GM19328 (cell line): ENCODE measurements at regions not wholly inside any gene's neighbourhood (a gene's known extent, or its start where the extent isn't known, plus 50 kb on each side); places are given as distances from the start of the nearest gene placed in this dataset.
"Not testable (repeated sequence)": the region's sequence is repeated elsewhere in the genome, so short reads cannot be mapped to it uniquely, and the experiment has no call there.

Experiments used
- ATAC-seq: cut with Tn5 transposase; IDR thresholded peaks from one replicate; pipeline ENCODE4 v1.9.1; 2021; ENCODE audit warnings: mild to moderate bottlenecking, moderate library complexity; ENCODE audit not compliant: unreplicated experiment

- ATAC-seq, result no peak
Measured at GRCh38 chr5:121624035-121624434, 227.6 kb upstream of the FTMT start.

DNA sequence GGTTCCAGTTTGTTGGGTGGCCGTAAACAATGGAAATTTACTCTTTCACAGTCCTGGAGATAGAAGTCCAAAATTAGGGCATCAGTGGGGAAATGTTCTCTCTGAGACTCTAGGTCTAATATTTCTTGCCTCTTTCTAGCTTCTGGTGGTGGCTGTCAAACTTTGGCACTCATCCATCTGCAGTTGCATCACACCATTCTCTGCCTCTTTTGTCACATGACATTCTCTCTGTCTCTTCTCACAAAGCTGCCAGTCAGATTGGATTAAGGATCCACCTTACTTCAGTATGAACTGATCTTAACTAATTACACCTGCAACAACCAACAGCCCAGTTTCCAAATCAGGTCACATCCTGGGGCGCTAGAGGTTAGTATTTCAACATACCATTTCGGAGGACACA, 222.9 kb upstream of the FTMT start:
- ATAC-seq, result no peak

GRCh38 chr5:121630402-121630801, 221.3 kb upstream of the FTMT start:
- ATAC-seq, result no peak

GRCh38 chr5:121634946-121635345, 216.7 kb upstream of the FTMT start:
- ATAC-seq, result no peak

GRCh38 chr5:121638126-121638525, 213.6 kb upstream of the FTMT start:
- no peak for ATAC-seq

DNA sequence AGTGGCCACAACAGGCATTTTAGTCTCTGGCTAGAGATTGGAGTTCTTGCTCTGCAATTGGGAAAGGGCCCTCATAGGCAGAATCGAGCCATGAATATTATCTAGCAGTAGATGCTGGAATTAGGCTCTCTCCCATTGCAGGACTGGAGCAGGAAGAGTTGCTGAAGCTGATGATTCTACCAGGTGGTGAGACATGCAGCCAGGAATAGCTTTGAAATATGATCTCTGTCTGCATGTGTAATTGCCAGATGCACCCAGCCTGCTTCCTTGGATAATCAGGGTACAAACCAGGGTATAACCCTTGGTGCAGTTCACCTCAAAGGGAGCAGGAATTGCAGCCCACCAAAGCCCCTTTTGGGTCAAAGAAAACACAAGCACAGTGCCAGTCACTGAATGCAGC, 211.4 kb upstream of the FTMT start:
- no peak for ATAC-seq

DNA sequence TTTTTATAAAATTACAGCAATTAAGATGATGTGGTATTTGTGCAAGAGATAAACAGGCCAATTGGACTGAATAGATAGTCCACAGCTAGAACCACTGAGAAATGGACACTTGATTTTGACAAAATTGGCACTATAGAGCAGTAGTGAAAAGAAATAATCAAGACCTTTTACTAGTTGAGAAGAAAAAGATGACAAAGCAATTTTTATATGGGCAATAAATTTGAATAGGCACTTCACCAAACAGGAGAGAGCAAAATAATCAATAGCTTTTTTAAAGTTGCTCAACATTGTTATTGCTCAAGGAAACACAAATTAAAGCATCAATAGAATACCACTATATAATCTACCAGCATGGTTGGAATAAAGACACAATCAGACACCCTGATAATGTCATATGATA, 193.5 kb upstream of the FTMT start:
- ATAC-seq, result no peak

GRCh38 chr5:121660142-121660541, 191.5 kb upstream of the FTMT start:
- no peak for ATAC-seq

GRCh38 chr5:121665542-121665941, 186.1 kb upstream of the FTMT start:
- not testable (repeated sequence) for ATAC-seq

GRCh38 chr5:121667292-121667691, 184.4 kb upstream of the FTMT start:
- no peak for ATAC-seq

- no peak for ATAC-seq
Measured at GRCh38 chr5:121668635-121669034, 183.0 kb upstream of the FTMT start.

- ATAC-seq, result no peak
Measured at GRCh38 chr5:121671624-121672023, 180.1 kb upstream of the FTMT start.

GRCh38 chr5:121675924-121676323, 175.8 kb upstream of the FTMT start:
- ATAC-seq, result no peak

- ATAC-seq, result no peak
Measured at GRCh38 chr5:121681229-121681855, 170.3 kb upstream of the FTMT start.

GRCh38 chr5:121688126-121688525, 163.6 kb upstream of the FTMT start:
- no peak for ATAC-seq

DNA sequence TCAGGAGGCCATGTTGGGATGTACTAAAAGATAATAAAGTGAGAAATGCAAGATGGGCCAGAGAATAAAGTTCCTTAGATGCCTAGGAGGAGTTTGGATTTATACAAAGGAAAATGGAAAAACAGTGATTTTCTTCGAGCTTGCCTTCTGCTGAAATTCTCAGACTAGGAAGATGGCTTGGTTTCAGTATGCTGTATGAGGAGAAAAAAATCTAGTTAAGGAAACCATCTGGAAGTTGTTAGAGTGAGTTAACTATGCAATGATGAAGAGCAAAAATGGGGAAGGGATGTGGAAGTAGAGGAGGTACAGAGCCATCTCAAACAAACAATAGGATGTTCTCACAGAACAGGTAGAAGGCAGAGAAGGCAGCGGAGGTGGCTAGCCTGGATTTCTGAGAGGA, 162.9 kb upstream of the FTMT start:
- no peak for ATAC-seq

DNA sequence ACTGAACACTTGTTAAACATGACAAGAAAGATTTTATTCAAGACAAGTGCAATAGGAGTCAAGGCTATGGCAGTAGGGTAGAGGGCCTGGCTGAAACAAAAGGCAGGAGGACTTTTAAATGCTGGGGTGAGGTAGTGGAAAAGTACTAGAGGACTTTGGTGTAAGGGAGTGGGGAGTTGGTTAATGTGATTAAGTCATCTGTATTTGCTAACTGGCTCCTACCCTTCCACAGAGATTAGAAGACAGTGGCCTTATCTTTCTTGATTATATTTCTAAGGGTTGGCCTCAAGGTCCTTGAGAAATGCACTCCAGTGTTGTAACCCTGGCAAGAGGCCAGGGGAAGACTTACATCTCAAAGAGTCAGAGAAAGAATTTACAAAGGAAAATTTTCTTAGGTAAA, 160.2 kb upstream of the FTMT start:
- no peak for ATAC-seq

- ATAC-seq, result no peak
Measured at GRCh38 chr5:121692158-121692557, 159.5 kb upstream of the FTMT start.

- ATAC-seq, result no peak
Measured at GRCh38 chr5:121693864-121694263, 157.8 kb upstream of the FTMT start.

DNA sequence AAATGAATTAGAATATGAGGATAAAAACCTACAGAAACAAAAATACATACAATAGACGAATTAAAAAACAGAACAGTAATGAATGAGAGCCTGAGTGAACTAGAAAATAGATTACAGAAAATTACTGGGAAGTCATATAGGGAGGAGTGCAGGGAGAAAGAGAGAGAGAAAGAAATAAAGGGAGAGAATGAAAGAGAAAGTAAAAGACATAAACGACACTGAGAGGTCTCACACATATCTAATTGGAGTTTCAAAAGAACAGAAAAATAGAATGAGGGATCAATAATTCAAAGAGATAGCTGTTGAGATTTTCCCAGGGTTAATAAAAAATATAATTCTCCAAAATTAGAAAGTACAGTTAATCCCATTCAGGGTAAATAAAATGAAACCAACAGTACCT, 156.4 kb upstream of the FTMT start:
- ATAC-seq, result no peak

GRCh38 chr5:121698690-121699089, 153.0 kb upstream of the FTMT start:
- ATAC-seq, result no peak

DNA sequence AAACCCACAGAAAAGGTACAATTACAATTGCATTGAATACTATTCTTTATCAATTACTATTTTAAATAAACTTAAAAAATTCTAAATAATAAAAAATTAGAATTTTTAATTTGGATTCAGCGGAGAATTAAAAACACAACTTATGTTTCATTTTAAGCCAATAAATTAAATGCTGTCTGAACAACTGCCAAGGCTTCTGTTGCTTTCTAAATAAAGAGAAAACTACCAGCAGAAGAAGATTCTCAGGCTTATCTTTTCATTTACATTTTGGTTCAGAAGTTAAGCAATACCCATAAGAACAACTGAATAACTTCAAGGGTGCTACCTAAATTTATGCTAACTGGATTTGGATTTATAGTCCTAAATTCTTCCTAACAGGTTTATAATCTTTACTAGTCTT, 150.0 kb upstream of the FTMT start:
- no peak for ATAC-seq

GRCh38 chr5:121702682-121703081, 149.0 kb upstream of the FTMT start:
- no peak for ATAC-seq
